Choroid plexus epithelial cell (primary cell): ENCODE measurements at regions not wholly inside any gene's neighbourhood (a gene's known extent, or its start where the extent isn't known, plus 50 kb on each side); places are given as distances from the start of the nearest gene placed in this dataset.
A peak's percentile ranks its signal among the peaks of the same experiment; 100 is the strongest.
"Not testable (repeated sequence)": the region's sequence is repeated elsewhere in the genome, so short reads cannot be mapped to it uniquely, and the experiment has no call there.

Experiments used
- DNase-seq: peaks from one replicate; pipeline ENCODE4 v3.0.0-alpha.2; 2010; ENCODE audit warnings: low read depth
- H3K4me3 ChIP-seq: 2 replicates; pipeline ENCODE4 v1.5.1; 2011; ENCODE audit warnings: low read depth, mild to moderate bottlenecking, control low read depth, low read length, moderate library complexity
- TF ChIP-seq, protein P1 (sequence below): conservative IDR thresholded peaks from 2 replicates; pipeline ENCODE4 v1.5.1; 2011; ENCODE audit warnings: low read depth, mild to moderate bottlenecking, control low read depth, inconsistent platforms, low read length, moderate library complexity

DNA sequence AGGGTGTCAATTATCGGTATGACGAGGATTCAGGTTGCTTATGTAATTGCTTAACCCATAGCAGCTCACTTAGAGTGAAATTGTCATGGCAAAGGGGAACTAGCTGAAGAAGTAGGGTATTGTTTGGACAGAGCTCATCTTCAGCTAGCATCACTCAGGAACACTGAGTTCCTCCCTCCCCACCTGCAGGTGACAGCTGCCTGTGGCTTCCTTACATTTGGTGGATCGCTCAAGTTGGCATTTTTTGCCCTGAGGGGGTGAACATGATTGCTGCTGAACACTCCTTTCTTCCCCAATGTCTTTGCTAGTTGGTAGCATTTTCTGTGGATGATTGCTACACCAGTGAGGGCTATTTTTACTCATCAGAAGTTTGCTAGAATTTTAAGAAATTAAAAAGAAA, 86.7 kb upstream of the THUMPD2 start:
- no peak overlapping the region for H3K4me3 ChIP-seq
- DNase-seq = no peak
- TF ChIP-seq, protein P1, sequence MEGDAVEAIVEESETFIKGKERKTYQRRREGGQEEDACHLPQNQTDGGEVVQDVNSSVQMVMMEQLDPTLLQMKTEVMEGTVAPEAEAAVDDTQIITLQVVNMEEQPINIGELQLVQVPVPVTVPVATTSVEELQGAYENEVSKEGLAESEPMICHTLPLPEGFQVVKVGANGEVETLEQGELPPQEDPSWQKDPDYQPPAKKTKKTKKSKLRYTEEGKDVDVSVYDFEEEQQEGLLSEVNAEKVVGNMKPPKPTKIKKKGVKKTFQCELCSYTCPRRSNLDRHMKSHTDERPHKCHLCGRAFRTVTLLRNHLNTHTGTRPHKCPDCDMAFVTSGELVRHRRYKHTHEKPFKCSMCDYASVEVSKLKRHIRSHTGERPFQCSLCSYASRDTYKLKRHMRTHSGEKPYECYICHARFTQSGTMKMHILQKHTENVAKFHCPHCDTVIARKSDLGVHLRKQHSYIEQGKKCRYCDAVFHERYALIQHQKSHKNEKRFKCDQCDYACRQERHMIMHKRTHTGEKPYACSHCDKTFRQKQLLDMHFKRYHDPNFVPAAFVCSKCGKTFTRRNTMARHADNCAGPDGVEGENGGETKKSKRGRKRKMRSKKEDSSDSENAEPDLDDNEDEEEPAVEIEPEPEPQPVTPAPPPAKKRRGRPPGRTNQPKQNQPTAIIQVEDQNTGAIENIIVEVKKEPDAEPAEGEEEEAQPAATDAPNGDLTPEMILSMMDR = no peak

DNA sequence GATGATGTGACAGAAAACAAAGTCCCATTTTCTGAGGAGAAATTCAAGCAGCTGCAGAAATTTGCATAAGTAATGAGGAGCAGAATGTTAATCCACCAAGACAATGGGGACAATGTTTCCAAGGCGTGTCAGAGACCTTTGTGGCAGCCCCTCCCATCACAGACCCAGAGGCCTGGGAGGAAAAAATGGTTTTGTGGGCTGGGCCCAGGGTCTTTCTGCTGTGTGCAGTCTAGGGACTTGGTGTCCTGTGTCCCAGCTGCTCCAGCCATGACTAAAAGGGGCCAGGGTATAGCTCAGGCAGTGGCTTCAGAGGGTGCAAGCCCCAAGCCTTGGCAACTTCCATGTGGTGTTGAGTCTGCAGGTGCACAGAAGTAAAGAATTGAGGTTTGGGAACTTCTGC, 84.6 kb upstream of the THUMPD2 start:
- H3K4me3 ChIP-seq, DNase-seq: not testable (repeated sequence)

DNA sequence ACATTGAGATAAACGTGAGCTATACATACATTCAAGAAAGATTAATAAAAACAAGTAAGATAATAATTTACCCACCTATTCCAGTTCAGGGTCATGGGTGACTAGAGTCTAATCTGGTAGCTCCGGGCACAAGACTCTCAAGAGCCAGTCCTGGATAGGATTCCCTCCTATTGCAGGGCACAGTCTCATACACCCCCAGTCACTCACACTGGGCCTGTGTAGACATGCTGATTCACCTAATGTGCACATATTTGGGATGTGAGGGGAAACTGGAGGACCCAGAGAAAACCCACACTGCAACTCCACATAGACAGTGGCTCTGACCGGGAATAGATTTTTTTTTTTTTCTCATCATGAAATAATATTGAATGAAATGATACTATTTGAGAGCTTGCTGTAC, 81.5 kb upstream of the THUMPD2 start:
- no peak for DNase-seq
- TF ChIP-seq, protein P1 = no peak
- H3K4me3 ChIP-seq = no peak overlapping the region

GRCh38 chr2:39858677-39859076, 79.6 kb upstream of the THUMPD2 start:
- no peak overlapping the region for H3K4me3 ChIP-seq
- no peak for DNase-seq
- TF ChIP-seq, protein P1 = no peak

GRCh38 chr2:39855856-39856255, 76.8 kb upstream of the THUMPD2 start:
- H3K4me3 ChIP-seq = no peak overlapping the region
- TF ChIP-seq, protein P1 = no peak
- DNase-seq = no peak

DNA sequence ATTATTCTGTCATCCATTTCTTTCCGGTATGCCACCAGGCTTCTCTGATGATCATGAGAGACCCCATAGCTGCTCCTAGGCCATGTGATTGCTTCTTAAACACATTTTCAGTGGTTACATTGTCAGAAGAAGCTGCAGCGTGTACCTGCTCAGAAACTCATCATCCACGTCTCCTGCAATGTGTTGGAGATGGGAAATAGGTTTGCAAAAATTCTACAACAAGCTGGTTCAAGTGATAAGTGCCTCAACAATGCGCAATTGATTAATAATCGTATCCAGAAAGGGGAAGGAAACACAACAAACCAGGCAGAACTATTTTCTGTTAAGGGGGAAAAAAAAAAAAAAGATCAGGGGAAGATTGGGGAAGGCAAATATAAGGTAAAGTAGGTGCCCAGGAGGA, 75.7 kb upstream of the THUMPD2 start:
- TF ChIP-seq, protein P1 = no peak
- no peak overlapping the region for H3K4me3 ChIP-seq
- DNase-seq = no peak

- H3K4me3 ChIP-seq = no peak overlapping the region
- TF ChIP-seq, protein P1 = no peak
- DNase-seq = no peak
Observed at GRCh38 chr2:39852831-39853230, 73.8 kb upstream of the THUMPD2 start.

DNA sequence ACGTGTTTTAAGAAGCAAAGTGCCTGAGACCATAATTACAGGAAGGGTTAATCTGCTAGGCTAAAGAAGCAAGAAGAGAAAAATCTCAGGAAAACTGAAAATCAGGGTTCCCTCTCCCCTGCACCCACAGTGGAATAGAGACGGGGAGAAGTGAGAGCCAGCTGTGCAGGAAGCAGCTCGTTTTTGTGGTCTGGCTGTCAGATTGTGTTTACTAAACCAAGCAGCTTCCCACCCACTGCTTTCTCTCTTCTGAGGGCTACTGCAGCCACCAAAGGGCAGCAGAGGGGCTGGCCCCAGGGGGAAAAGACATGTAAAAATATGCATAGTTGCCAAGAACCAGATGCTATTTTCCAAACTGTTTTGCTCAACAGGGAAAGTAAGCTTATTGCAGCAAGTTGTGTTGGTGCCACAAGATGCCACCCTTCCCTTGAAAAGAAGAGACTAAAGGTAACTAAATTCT, 72.6 kb upstream of the THUMPD2 start:
- DNase-seq = peak; percentile 59
- no peak overlapping the region for H3K4me3 ChIP-seq
- TF ChIP-seq, protein P1 = no peak
